ENCODE measurements at regions not wholly inside any gene's neighbourhood (a gene's known extent, or its start where the extent isn't known, plus 50 kb on each side); places are given as distances from the start of the nearest gene placed in this dataset.

DNA sequence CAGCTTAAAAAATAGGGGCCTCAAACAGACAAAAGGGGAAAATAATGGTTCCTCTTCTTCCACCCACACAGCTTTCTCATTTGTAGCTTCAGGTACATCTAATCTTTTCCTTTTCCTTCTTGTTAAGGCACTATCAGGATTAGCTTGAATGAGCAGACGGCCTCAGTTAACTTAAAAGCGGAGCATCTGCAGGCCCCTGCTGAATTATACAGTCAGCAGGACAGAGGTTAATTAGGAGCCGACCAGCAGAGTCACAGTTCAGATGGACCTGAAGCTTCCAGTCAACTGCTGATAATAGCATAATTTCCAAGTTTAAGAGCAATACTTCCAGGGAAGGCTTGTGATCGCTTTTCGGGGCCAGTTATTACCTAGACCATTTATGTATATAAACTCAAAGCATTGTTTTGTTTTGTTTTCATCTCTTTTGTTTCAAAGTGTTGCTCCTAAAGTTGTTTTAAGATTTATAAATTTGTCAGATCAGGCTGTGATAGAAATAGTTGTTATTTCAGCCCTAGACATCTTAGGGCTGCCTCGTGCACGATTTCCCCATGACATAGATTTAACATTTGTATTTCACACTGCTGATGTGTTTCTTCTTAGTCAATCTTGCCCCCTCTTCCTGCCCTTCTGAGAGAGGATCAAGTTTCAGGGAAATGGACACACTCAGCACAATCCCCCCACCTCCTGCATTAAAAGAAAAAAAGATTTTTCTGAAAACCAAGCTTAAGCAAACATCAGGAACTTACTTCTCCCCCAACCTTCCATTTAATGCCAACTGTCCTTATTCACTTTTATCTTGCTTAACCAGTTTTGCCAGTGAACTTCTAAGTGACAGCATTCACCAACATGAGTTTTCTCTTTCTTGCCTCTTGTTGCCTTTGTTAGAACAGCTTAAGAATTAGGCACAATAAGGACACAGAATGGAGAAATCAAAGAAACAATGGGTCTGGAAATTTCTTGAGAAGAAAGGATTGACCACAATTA, 449.8 kb downstream of the ARHGEF28 start:
- POLR2A ChIA-PET: no interaction called here
- Histone ChIP-seq H3K4me1 (ENCODE audit: control insufficient read depth, extremely low read depth, insufficient read depth, low read length) (peaks cover 14% of the 10 kb centered on the region), H3K4me3 (replicated peaks in 1 of 3; ENCODE audit: insufficient read depth in 1 of 3, low read depth in 1 of 3, low read length in 3 of 3) (no peak overlapping the region), H3K27me3 (ENCODE audit: control insufficient read depth in 2 of 2, insufficient read depth in 2 of 2, low read length in 2 of 2) (no peaks in the 10 kb centered on the region), H3K36me3 (ENCODE audit: control insufficient read depth in 2 of 2, extremely low read depth in 1 of 2, insufficient read depth in 2 of 2, low read length in 2 of 2) (no peaks in the 10 kb centered on the region), H3K9ac (replicated peaks; ENCODE audit: extremely low read depth, insufficient read depth, low read length) (no peak overlapping the region), H3K9me3 (replicated peaks; ENCODE audit: control insufficient read depth, insufficient read depth, low read length) (no peaks in the 10 kb centered on the region), H2AFZ (ENCODE audit: low read depth, low read length) (no peak overlapping the region), H3K9me1 (replicated peaks; ENCODE audit: control insufficient read depth, extremely low read depth, insufficient read depth, low read length) (peaks cover 2% of the 10 kb centered on the region), H4K20me1 (replicated peaks; ENCODE audit: control insufficient read depth, extremely low read depth, insufficient read depth, low read length) (no peaks in the 10 kb centered on the region), H3K27ac (ENCODE audit: insufficient read depth, low read depth, low read length) (no peak overlapping the region), H3K79me2 (ENCODE audit: control insufficient read depth, insufficient read depth, low read length) (no peaks in the 10 kb centered on the region), H3K4me2 (ENCODE audit: insufficient read depth, low read length) (peak overlapping the region; percentile 30)
- no TSS peak for BruUV-seq (replicated peaks)
- dilution Hi-C loops (cut with MboI; ENCODE audit: extremely low pct_ligation_motif_present, low sequenced_read_pairs) (no loop called here), intact Hi-C loops (cut with micrococcal nuclease) (no loop called here)
- DNase-seq (ENCODE audit: low read depth, low spot score) (peak; percentile 82), FAIRE-seq (no peak)
- TF ChIP-seq POLR2AphosphoS5 (IDR thresholded peaks at IDR 0.05; ENCODE audit: insufficient read depth, low read depth, low read length) (no peak), FOS (IDR thresholded peaks at IDR 0.05; ENCODE audit: borderline replicate concordance, insufficient read depth, low read length) (peak; percentile 50)
- CTCF ChIA-PET: interaction anchor here (0.9 to 1.0 kb wide), 3 partner anchors 10 to 565 kb away, joined by 3 read pairs; partner anchors contain the start of gene ENC1

DNA sequence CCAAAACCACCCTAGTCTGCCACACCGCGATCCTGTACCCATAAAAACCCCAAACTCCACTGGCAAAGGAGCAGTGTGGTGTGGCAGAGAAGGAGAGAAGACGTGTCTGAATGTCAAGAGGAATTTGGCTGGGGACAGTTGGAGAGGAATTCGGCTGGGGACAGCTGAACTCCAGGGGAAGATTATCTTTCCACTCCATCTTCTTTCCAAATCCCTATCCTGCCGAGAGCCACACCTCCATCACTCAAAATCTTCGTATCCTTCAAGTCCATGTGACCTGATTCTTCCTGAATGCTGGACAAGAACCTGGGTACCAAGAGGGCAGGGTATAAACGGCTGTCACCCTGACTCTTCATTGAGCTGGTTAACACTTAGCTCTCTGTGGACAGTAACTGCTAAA, 448.1 kb downstream of the ARHGEF28 start:
- Histone ChIP-seq H3K9me1 (replicated peaks; ENCODE audit: control insufficient read depth, extremely low read depth, insufficient read depth, low read length) (peaks cover 2% of the 10 kb centered on the region), H3K36me3 (ENCODE audit: control insufficient read depth in 2 of 2, extremely low read depth in 1 of 2, insufficient read depth in 2 of 2, low read length in 2 of 2) (no peaks in the 10 kb centered on the region), H3K79me2 (ENCODE audit: control insufficient read depth, insufficient read depth, low read length) (no peaks in the 10 kb centered on the region), H3K27me3 (ENCODE audit: control insufficient read depth in 2 of 2, insufficient read depth in 2 of 2, low read length in 2 of 2) (no peaks in the 10 kb centered on the region), H3K9me3 (replicated peaks; ENCODE audit: control insufficient read depth, insufficient read depth, low read length) (no peaks in the 10 kb centered on the region), H3K9ac (replicated peaks; ENCODE audit: extremely low read depth, insufficient read depth, low read length) (no peak overlapping the region), H3K4me3 (replicated peaks in 1 of 3; ENCODE audit: insufficient read depth in 1 of 3, low read depth in 1 of 3, low read length in 3 of 3) (no peak overlapping the region), H4K20me1 (replicated peaks; ENCODE audit: control insufficient read depth, extremely low read depth, insufficient read depth, low read length) (no peaks in the 10 kb centered on the region), H2AFZ (ENCODE audit: low read depth, low read length) (no peak overlapping the region), H3K4me2 (ENCODE audit: insufficient read depth, low read length) (no peak overlapping the region), H3K27ac (ENCODE audit: insufficient read depth, low read depth, low read length) (no peak overlapping the region), H3K4me1 (ENCODE audit: control insufficient read depth, extremely low read depth, insufficient read depth, low read length) (peaks cover 14% of the 10 kb centered on the region)
- CTCF ChIA-PET: interaction anchor here (0.7 to 1.8 kb wide), 3 partner anchors 9 to 22 kb away, joined by 3 to 4 read pairs (median 3); no protein-coding TSS in a partner anchor
- FAIRE-seq (no peak), DNase-seq (ENCODE audit: low read depth, low spot score) (no peak)
- BruUV-seq (replicated peaks): no TSS peak
- dilution Hi-C loops (cut with MboI; ENCODE audit: extremely low pct_ligation_motif_present, low sequenced_read_pairs) (no loop called here), intact Hi-C loops (cut with micrococcal nuclease) (no loop called here)
- POLR2A ChIA-PET: no interaction called here
- no peak for TF ChIP-seq POLR2A (IDR thresholded peaks at IDR 0.05; ENCODE audit: low read depth, low read length)
- no peak for TF ChIP-seq MYC (IDR thresholded peaks at IDR 0.05; ENCODE audit: low read depth, low read length)
- TF ChIP-seq POLR2AphosphoS5 (IDR thresholded peaks at IDR 0.05; ENCODE audit: insufficient read depth, low read depth, low read length): no peak
- no peak for TF ChIP-seq GATA2 (IDR thresholded peaks at IDR 0.05; ENCODE audit: insufficient read depth, insufficient read length, low read depth, low read length)
- no peak for TF ChIP-seq JUN (IDR thresholded peaks at IDR 0.05; ENCODE audit: borderline replicate concordance, insufficient read depth, insufficient read length, low read depth)
- TF ChIP-seq EZH2 (IDR thresholded peaks at IDR 0.05; ENCODE audit: borderline replicate concordance, low read depth, low read length, severe bottlenecking): no peak
- TF ChIP-seq, protein P1, sequence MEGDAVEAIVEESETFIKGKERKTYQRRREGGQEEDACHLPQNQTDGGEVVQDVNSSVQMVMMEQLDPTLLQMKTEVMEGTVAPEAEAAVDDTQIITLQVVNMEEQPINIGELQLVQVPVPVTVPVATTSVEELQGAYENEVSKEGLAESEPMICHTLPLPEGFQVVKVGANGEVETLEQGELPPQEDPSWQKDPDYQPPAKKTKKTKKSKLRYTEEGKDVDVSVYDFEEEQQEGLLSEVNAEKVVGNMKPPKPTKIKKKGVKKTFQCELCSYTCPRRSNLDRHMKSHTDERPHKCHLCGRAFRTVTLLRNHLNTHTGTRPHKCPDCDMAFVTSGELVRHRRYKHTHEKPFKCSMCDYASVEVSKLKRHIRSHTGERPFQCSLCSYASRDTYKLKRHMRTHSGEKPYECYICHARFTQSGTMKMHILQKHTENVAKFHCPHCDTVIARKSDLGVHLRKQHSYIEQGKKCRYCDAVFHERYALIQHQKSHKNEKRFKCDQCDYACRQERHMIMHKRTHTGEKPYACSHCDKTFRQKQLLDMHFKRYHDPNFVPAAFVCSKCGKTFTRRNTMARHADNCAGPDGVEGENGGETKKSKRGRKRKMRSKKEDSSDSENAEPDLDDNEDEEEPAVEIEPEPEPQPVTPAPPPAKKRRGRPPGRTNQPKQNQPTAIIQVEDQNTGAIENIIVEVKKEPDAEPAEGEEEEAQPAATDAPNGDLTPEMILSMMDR (IDR thresholded peaks at IDR 0.05; ENCODE audit: extremely low read depth in 1 of 2, insufficient read depth in 1 of 2, low read depth in 1 of 2, low read length in 2 of 2): no peak
- TF ChIP-seq, protein P2, sequence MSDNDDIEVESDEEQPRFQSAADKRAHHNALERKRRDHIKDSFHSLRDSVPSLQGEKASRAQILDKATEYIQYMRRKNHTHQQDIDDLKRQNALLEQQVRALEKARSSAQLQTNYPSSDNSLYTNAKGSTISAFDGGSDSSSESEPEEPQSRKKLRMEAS (IDR thresholded peaks at IDR 0.05; ENCODE audit: insufficient read depth, insufficient read length): no peak
- no peak for TF ChIP-seq FOS (IDR thresholded peaks at IDR 0.05; ENCODE audit: borderline replicate concordance, insufficient read depth, low read length)

Measured in endothelial cell of umbilical vein (primary cell).